Retinal pigment epithelial cell (primary cell): ENCODE measurements at regions not wholly inside any gene's neighbourhood (a gene's known extent, or its start where the extent isn't known, plus 50 kb on each side); places are given as distances from the start of the nearest gene placed in this dataset.

Experiments used
- DNase-seq: peaks from one replicate; pipeline ENCODE4 v3.0.0-alpha.2; 2010; ENCODE audit warnings: low read depth
- H3K4me3 ChIP-seq: 2 replicates; pipeline ENCODE4 v1.5.1; 2011; ENCODE audit warnings: mild to moderate bottlenecking, low read length, control low read depth, moderate library complexity
- CTCF ChIP-seq: conservative IDR thresholded peaks from 2 replicates; pipeline ENCODE4 v1.5.1; 2011; ENCODE audit warnings: low read depth, low read length, control low read depth, inconsistent platforms

GRCh38 chr19:29113838-29114237 lies 99.1 kb downstream of the UQCRFS1 start:
- H3K4me3 ChIP-seq: no peak overlapping the region
- DNase-seq: no peak
- TF ChIP-seq CTCF: no peak

- DNase-seq: no peak
- no peak for TF ChIP-seq CTCF
- no peak overlapping the region for H3K4me3 ChIP-seq
Observed at GRCh38 chr19:29111576-29111975, 101.4 kb downstream of the UQCRFS1 start.

- TF ChIP-seq CTCF: no peak
- H3K4me3 ChIP-seq: no peak overlapping the region
- DNase-seq: no peak
Observed at GRCh38 chr19:29107831-29108230, 105.1 kb downstream of the UQCRFS1 start.

- DNase-seq: no peak
- TF ChIP-seq CTCF: no peak
Observed at GRCh38 chr19:29106346-29106885, 106.5 kb downstream of the UQCRFS1 start.

GRCh38 chr19:29105629-29106292 lies 107.2 kb downstream of the UQCRFS1 start:
- no peak overlapping the region for H3K4me3 ChIP-seq
- no peak for DNase-seq
- no peak for TF ChIP-seq CTCF

More at GRCh38 chr19:29106346-29106885, 106.5 kb downstream of the UQCRFS1 start:
- H3K4me3 ChIP-seq: no peak overlapping the region

- no peak overlapping the region for H3K4me3 ChIP-seq
- no peak for DNase-seq
- no peak for TF ChIP-seq CTCF
Observed at GRCh38 chr19:29104605-29105241, 108.2 kb downstream of the UQCRFS1 start.
